Gastrocnemius medialis (tissue), 4 donors: ENCODE measurements at regions not wholly inside any gene's neighbourhood (a gene's known extent, or its start where the extent isn't known, plus 50 kb on each side); places are given as distances from the start of the nearest gene placed in this dataset.

Experiments used
- ATAC-seq, 2 donors: fragments of 150-250 bp; one replicate each; pipeline ENCODE4 v1.9.1; 2016
- DNase-seq, 2 donors: peaks; one replicate each; pipeline ENCODE4 v3.0.0-alpha.2; 2019
- H3K27ac ChIP-seq, 4 donors: fragments of 200-600 bp; sonication (generic); 1 replicate in 1 of 4; 2 replicates in 3 of 4; pipeline ENCODE4 v1.5.1; 2016 to 2018; ENCODE audit warnings: mild to moderate bottlenecking in 2 of 4, moderate library complexity in 1 of 4
- H3K27me3 ChIP-seq, 3 donors: fragments of 200-600 bp; sonication (generic) in 2 of 3; 1 replicate in 1 of 3; 2 replicates in 2 of 3; pipeline versions ENCODE4 v1.5.1 to v1.6.0; 2016 to 2019; ENCODE audit warnings: mild to moderate bottlenecking in 1 of 3, moderate library complexity in 1 of 3
- H3K36me3 ChIP-seq, 2 donors: fragments of 200-600 bp; sonication (generic) in 1 of 2; one replicate each; pipeline ENCODE4 v1.5.1; 2017 to 2018
- H3K4me1 ChIP-seq, 2 donors: fragments of 200-600 bp; sonication (generic) in 1 of 2; one replicate each; pipeline ENCODE4 v1.5.1; 2016 to 2017; ENCODE audit warnings: mild to moderate bottlenecking in 2 of 2
- H3K4me3 ChIP-seq, 4 donors: fragments of 200-600 bp; sonication (generic) in 3 of 4; 1 replicate in 1 of 4; 2 replicates in 3 of 4; pipeline ENCODE4 v1.5.1; 2016 to 2019; ENCODE audit warnings: mild to moderate bottlenecking in 2 of 4
- H3K9me3 ChIP-seq, 3 donors: fragments of 200-600 bp; sonication (generic) in 2 of 3; 1 replicate in 1 of 3; 2 replicates in 2 of 3; pipeline ENCODE4 v1.5.1; 2016 to 2019
- CTCF ChIP-seq, 5 experiments: fragments of 450-650 bp in 3 of 5; fragments of 200-600 bp in 2 of 5; sonication (generic) in 2 of 5; IDR thresholded peaks in 4 of 5; conservative IDR thresholded peaks in 1 of 5; 1 replicate in 4 of 5; 2 replicates in 1 of 5; pipeline ENCODE4 v1.5.1; 2016 to 2019; ENCODE audit warnings: antibody characterized with exemption in 5 of 5, mild to moderate bottlenecking in 3 of 5, moderate library complexity in 3 of 5
- POLR2A ChIP-seq, 2 donors: fragments of 450-650 bp; IDR thresholded peaks; one replicate each; pipeline ENCODE4 v1.6.1; 2017; ENCODE audit warnings: antibody characterized with exemption in 2 of 2, mild to moderate bottlenecking in 2 of 2, moderate library complexity in 2 of 2
- in situ Hi-C, 4 donors: fragments of 200-750 bp; cut with MboI; loops; one replicate each; pipeline versions ENCODE4 v1.15.0 to v1.8.0; 2017; ENCODE audit warnings: low sequenced_read_pairs in 4 of 4
- intact Hi-C: fragments of 100-400 bp; cut with DNase I; formaldehyde crosslinking; loops from one replicate; pipeline ENCODE4 v1.15.1; 2023; ENCODE audit warnings: low total_unique reads

GRCh38 chr12:88383405-88383804 is 196.9 kb downstream of the KITLG start:
- Histone ChIP-seq H3K36me3 (no peaks in the 10 kb centered on the region), H3K9me3 (peaks cover 0 to 5% (median 0%) of the 10 kb centered on the region in 3 donors), H3K27ac (no peak overlapping the region), H3K4me1 (no peaks in the 10 kb centered on the region), H3K4me3 (no peak overlapping the region), H3K27me3 (no peaks in the 10 kb centered on the region)
- ATAC-seq (no peak), DNase-seq (no peak)
- in situ Hi-C loops (no loop called here), intact Hi-C loops (no loop called here)
- TF ChIP-seq POLR2A (IDR thresholded peaks at IDR 0.05) (no peak), CTCF (IDR thresholded peaks at IDR 0.05 in 4 of 5, conservative IDR thresholded peaks at IDR 0.05 in 1 of 5) (no peak)

- Histone ChIP-seq H3K4me1 (no peaks in the 10 kb centered on the region), H3K27ac (no peak overlapping the region), H3K27me3 (no peaks in the 10 kb centered on the region), H3K4me3 (no peak overlapping the region), H3K9me3 (peaks cover 0 to 5% (median 0%) of the 10 kb centered on the region in 3 donors), H3K36me3 (no peaks in the 10 kb centered on the region)
- in situ Hi-C loops (no loop called here), intact Hi-C loops (no loop called here)
- TF ChIP-seq POLR2A (IDR thresholded peaks at IDR 0.05) = no peak
- no peak for TF ChIP-seq CTCF (IDR thresholded peaks at IDR 0.05 in 4 of 5, conservative IDR thresholded peaks at IDR 0.05 in 1 of 5)
- DNase-seq (no peak), ATAC-seq (no peak)
Measured at GRCh38 chr12:88388566-88389540, 191.4 kb downstream of the KITLG start.

GRCh38 chr12:88390811-88391210 is 189.5 kb downstream of the KITLG start:
- Histone ChIP-seq H3K27me3 (no peaks in the 10 kb centered on the region), H3K27ac (no peak overlapping the region), H3K36me3 (no peaks in the 10 kb centered on the region), H3K4me1 (no peaks in the 10 kb centered on the region), H3K4me3 (no peak overlapping the region), H3K9me3 (no peaks in the 10 kb centered on the region)
- ATAC-seq = no peak
- TF ChIP-seq CTCF (IDR thresholded peaks at IDR 0.05 in 4 of 5, conservative IDR thresholded peaks at IDR 0.05 in 1 of 5) = no peak
- TF ChIP-seq POLR2A (IDR thresholded peaks at IDR 0.05) = no peak
- DNase-seq = no peak
- intact Hi-C loops (no loop called here), in situ Hi-C loops (no loop called here)

GRCh38 chr12:88391556-88391955 is 188.7 kb downstream of the KITLG start:
- Histone ChIP-seq H3K9me3 (no peaks in the 10 kb centered on the region), H3K27me3 (no peaks in the 10 kb centered on the region), H3K27ac (no peak overlapping the region), H3K4me1 (no peaks in the 10 kb centered on the region), H3K36me3 (no peaks in the 10 kb centered on the region), H3K4me3 (no peak overlapping the region)
- DNase-seq (no peak), ATAC-seq (no peak)
- in situ Hi-C loops = no loop called here
- no peak for TF ChIP-seq CTCF (IDR thresholded peaks at IDR 0.05 in 4 of 5, conservative IDR thresholded peaks at IDR 0.05 in 1 of 5)
- TF ChIP-seq POLR2A (IDR thresholded peaks at IDR 0.05) = no peak
- intact Hi-C loops = no loop called here
